ENCODE measurements at regions not wholly inside any gene's neighbourhood (a gene's known extent, or its start where the extent isn't known, plus 50 kb on each side); places are given as distances from the start of the nearest gene placed in this dataset.

DNA sequence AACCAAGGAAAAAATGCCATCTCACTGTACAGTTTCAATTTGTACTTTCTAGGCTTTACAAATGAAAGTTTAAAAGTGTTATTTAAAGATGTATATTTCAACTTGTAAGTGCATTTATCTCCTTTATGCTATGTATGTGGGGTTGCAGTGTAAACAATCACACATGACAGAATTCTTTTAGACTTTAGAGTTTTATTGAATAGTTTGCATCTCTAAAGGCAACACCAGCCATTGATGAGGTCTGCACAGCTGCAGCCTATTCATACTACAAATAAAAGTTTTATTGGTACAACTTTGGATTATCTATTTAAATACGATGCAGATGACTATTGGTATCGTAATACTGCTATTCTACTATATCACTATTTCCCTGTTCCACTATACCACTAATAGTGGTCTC, 894.4 kb upstream of the B3GALT2 start:
- Histone ChIP-seq H3K36me3 (no peaks in the 10 kb centered on the region), H3K4me3 (no peak overlapping the region), H3K9me3 (peaks cover 0 to 10% (median 0%) of the 10 kb centered on the region in 12 donors), H3K4me1 (no peaks in the 10 kb centered on the region), H3K27ac (no peak overlapping the region), H3K27me3 (no peaks in the 10 kb centered on the region)
- 96 to 98% (median 97%) methylated on average over 2 of the region's 2 CpGs for WGBS, 4 donors
- TF ChIP-seq, protein P1, sequence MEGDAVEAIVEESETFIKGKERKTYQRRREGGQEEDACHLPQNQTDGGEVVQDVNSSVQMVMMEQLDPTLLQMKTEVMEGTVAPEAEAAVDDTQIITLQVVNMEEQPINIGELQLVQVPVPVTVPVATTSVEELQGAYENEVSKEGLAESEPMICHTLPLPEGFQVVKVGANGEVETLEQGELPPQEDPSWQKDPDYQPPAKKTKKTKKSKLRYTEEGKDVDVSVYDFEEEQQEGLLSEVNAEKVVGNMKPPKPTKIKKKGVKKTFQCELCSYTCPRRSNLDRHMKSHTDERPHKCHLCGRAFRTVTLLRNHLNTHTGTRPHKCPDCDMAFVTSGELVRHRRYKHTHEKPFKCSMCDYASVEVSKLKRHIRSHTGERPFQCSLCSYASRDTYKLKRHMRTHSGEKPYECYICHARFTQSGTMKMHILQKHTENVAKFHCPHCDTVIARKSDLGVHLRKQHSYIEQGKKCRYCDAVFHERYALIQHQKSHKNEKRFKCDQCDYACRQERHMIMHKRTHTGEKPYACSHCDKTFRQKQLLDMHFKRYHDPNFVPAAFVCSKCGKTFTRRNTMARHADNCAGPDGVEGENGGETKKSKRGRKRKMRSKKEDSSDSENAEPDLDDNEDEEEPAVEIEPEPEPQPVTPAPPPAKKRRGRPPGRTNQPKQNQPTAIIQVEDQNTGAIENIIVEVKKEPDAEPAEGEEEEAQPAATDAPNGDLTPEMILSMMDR (IDR thresholded peaks at IDR 0.05) = no peak
- TF ChIP-seq POLR2A (IDR thresholded peaks at IDR 0.05) = no peak
- DNase-seq (no peak), ATAC-seq (no peak)
- intact Hi-C loops (cut with DNase I) = no loop called here

DNA sequence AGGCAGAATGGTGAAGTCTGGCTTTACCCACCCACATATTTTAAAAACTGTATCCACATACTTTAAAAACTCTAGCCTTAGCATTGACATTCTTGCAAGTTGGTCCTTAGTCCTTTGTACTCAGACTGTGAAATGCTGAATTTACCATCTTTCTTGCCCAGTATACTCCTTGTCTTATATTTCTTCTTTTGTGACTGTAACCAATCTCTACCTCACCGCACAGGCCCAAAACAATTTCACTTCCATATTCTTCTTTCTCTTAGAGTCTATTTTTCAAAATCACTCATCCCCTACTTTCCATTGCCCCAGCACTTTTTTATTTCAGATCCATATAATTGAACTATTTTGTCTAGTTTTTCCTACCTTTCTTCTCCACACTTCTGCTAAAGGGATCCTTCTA, 892.4 kb upstream of the B3GALT2 start:
- TF ChIP-seq POLR2A (IDR thresholded peaks at IDR 0.05) = no peak
- TF ChIP-seq, protein P1 (IDR thresholded peaks at IDR 0.05) = no peak
- WGBS, 4 donors = 89 to 98% (median 95%) methylated on average over 1 of the region's 1 CpG
- Histone ChIP-seq H3K27ac (no peak overlapping the region), H3K9me3 (peaks cover 0 to 10% (median 0%) of the 10 kb centered on the region in 12 donors), H3K4me1 (no peaks in the 10 kb centered on the region), H3K36me3 (no peaks in the 10 kb centered on the region), H3K27me3 (no peaks in the 10 kb centered on the region), H3K4me3 (no peak overlapping the region)
- no peak for ATAC-seq
- intact Hi-C loops (cut with DNase I) = loop anchor here in 3 of 10 donors (10.0 kb wide), 3 partner anchors 414 to 894 kb away; partner anchors contain the start of gene B3GALT2 (in 2 of the 3)
- no peak for DNase-seq

DNA sequence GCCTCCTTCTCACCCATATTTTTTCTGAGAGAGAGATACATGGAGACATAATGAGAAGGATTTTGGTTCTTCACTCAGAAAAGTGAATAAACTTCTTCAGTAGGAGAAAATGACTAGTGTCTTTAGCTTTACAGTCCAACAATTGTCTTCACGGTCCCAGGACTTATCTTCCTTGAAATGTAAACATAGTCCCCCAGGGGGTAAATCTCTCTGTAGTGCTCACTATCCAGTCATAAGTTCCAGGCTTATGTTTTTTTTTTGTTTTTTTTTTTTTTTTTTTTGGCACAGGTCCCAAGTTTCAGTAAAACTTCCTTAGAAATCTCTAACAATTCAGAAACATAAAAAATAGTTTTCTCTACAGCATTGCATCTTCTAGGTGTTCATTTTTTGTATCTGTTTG, 890.2 kb upstream of the B3GALT2 start:
- DNase-seq (no peak), ATAC-seq (no peak)
- intact Hi-C loops (cut with DNase I) = loop anchor here in 3 of 10 donors (10.0 kb wide), 3 partner anchors 412 to 892 kb away; partner anchors contain the start of gene B3GALT2 (in 2 of the 3)
- Histone ChIP-seq H3K36me3 (no peaks in the 10 kb centered on the region), H3K27ac (no peak overlapping the region), H3K4me3 (no peak overlapping the region), H3K27me3 (no peaks in the 10 kb centered on the region), H3K9me3 (peaks cover 0 to 10% (median 0%) of the 10 kb centered on the region in 12 donors), H3K4me1 (no peaks in the 10 kb centered on the region)
- TF ChIP-seq, protein P1 (IDR thresholded peaks at IDR 0.05) = no peak
- no peak for TF ChIP-seq POLR2A (IDR thresholded peaks at IDR 0.05)
- 25 to 51% (median 44%) methylated on average over 1 of the region's 1 CpG for WGBS, 4 donors

DNA sequence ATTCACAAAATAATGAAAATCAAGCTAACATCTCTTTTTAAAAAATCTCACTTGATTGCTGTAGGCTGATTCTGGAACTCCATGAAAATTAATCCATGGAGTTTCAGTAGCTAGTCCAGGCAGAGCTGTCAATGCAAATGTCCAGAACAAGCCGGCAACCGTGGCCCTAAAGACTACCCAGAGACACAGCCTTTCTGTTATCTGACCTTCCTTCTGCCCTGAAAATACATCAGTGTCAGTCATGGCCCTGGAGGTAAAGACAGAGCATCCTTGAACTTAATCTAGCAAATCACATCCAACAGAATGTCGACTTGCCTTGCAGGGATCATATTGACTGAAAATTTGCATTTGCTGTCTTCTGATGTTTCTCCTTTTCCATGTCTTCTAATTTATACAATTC, 887.4 kb upstream of the B3GALT2 start:
- no peak for DNase-seq
- 32 to 52% (median 43%) methylated on average over 3 of the region's 3 CpGs for WGBS, 4 donors
- Histone ChIP-seq H3K4me3 (no peak overlapping the region), H3K9me3 (peaks cover 0 to 10% (median 0%) of the 10 kb centered on the region in 12 donors), H3K27ac (no peak overlapping the region), H3K27me3 (no peaks in the 10 kb centered on the region), H3K36me3 (no peaks in the 10 kb centered on the region), H3K4me1 (peaks cover 0 to 16% (median 0%) of the 10 kb centered on the region in 12 donors)
- no peak for TF ChIP-seq POLR2A (IDR thresholded peaks at IDR 0.05)
- TF ChIP-seq, protein P1 (IDR thresholded peaks at IDR 0.05) = no peak
- ATAC-seq = no peak
- intact Hi-C loops (cut with DNase I) = loop anchor here in 3 of 10 donors (10.0 kb wide), 3 partner anchors 409 to 889 kb away; partner anchors contain the start of gene B3GALT2 (in 2 of the 3)

All from heart left ventricle (tissue), 16 donors.